ENCODE measurements at regions not wholly inside any gene's neighbourhood (a gene's known extent, or its start where the extent isn't known, plus 50 kb on each side); places are given as distances from the start of the nearest gene placed in this dataset.
A peak's percentile ranks its signal among the peaks of the same experiment; 100 is the strongest.
"Not testable (repeated sequence)": the region's sequence is repeated elsewhere in the genome, so short reads cannot be mapped to it uniquely, and the experiment has no call there.

DNA sequence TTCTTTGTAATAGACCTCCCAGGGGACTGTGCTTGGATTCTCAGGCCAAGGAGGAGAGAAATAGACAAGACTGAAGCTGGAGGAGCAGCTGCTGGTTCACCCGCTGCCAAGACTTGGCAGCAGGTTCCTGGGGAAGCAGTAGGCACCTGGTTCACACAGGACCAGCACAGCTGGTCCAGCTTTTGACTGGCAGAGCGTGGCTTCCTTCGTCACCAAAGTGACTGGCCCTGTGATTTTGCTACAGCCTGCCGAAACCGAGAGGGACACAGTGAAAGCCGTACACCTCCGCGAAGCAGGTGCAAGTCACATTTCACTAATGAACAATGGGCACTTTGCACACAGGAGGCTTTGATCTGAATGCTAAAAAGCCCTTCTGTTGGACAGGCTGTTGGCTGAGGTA, 199.0 kb downstream of the RNF144B start:
- DNase-seq (ENCODE audit: low read depth in 4 of 4, low spot score in 3 of 4), result no peak

DNA sequence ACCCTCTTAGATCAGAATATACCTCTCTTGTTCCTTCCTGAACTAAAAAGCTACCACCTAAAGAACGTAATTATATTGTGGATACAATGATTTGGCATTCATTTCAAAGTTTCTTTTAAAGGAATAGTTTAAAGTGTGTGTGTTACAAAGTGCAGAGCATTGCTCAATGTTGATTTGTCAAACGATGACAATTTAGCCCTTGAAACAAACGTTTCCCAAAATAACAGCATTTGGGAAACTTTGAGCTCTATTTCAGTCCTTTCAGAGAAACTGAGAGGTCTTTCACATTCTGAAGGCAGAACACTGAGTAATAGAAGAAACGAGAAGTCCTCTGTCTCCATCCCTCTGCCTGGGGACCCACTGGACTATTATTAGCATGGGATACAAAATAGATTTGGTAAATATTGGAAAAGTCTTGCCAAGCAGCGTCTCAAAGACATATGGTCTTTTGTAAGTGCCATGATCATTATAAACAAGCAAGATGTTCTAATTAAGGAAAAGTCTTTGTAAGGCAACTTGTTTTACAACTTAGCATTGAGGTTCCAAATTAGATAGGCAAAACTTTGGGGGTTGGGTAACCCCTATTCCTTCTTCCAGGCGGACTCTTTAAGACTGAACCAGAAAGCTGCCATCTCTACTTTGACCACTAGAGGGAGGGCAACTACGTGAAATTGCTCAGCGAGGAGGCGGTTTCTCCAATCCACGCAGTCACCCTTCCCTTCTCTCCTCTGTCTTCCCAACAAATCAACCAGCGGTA, 208.8 kb downstream of the RNF144B start:
- DNase-seq (ENCODE audit: low read depth in 4 of 4, low spot score in 3 of 4), result peak in 3 of 4 donors; percentile 40 to 45 (median 42)

DNA sequence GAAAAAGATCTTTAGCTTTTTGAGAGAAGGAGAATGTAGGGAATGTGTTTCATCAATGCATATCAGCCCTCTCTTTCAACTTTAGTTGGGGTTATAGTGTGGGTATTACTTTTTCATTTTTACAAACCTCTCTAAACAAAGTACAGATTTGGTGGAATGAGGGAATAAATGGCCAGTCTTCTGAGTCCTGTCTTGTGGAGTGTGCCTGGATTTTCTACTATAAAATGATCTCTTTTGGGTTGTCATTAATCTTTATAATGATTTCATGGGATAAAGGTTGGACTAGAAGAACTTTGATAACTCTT, 209.3 kb downstream of the RNF144B start:
- no peak for DNase-seq (ENCODE audit: low read depth in 4 of 4, low spot score in 3 of 4)

DNA sequence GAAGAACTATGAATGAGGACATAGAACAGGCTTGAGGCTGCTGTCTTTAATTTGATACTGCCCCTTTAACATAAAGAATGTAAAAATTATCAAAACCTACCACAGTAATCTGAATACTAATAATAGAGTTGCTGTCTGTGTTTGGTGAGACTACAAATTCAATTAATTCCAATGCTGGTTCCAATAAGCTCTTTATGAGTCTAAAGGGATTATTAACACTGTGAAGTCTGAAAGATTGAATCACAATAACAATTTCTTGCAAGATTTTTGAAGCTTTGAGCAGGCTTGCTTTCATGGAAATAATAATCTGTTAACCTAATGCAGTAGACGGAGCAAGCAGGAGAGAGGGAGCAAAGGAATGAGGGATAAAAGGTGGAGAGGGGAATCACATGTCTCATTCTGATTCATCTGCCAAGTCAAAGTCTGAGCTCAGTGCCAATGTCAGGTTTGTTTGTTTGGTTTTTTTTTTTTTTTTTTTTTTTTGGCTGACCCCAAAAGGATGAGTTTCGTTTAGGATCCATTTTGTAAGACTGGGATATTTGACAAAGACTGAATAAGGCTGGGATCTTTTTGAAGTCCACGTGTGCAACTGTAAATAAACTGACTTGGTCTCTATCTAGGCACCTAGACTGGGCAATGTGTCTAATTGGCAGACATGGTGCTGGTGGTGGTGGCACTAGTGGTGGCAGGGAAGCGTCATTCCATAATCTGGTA, 211.6 kb downstream of the RNF144B start:
- no peak for DNase-seq (ENCODE audit: low read depth in 4 of 4, low spot score in 3 of 4)

DNA sequence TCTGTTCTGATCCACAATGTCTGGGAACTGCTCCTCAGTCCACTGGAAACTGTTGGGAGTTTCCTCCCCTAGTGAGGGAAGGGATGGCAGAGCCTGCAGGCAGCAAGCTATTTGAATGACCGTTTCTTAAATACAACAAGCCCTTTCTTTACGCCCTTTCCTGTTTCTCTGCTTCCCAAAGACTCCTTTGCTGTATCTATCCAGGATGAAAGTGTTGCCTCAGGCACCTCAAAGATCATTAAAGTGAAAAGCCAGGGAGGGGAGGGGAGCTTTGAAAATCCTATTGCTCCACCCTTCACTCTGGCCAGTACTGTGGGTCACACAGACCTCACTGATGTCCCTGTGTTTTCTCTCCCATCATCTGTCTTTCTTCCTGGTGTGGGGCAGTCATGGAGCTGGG, 213.1 kb downstream of the RNF144B start:
- no peak for DNase-seq (ENCODE audit: low read depth in 4 of 4, low spot score in 3 of 4)

DNA sequence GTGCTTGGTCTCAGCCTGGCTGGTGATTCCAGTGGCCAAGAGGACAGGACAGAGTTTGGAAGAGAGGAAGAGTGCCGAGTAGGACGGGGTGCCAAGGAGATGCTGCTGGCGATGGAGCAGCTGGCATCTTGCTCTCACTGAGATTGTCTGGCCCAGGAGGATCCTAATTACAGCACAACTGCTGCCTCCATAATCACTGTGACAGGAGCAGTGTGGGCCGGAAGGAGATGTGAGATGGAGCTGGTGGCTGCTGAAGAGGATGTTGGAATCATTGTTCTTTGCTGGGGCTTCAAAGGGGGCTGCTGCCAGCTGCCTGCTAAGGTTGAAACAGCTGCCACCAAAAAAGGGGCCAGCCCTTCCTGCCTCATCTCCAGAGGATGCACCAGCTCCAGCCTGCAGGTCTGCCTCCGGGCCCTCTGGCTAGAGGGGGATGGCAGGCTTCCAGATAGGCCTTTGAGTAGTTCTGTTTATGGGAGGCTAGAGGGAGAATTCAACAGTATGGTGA, 214.4 kb downstream of the RNF144B start:
- no peak for DNase-seq (ENCODE audit: low read depth in 4 of 4, low spot score in 3 of 4)

DNA sequence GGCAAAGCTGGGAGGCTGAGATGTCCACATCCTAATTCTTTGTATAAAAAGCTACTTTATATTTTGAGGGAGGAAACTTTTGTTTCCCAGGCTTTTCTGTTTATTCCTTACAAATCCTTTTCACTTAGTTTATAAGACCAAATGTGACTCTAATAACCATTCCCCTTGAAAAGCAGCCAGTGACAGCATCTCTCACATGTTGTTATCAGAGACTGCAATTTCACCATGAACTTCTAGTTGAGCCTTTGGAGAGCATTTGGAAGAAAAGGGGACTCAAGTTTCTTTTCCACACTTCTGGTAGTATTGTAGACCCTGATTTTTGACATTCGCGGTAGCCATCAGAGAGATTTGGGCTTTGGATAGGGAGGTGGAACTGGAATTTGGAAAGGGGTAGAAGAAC, 215.8 kb downstream of the RNF144B start:
- no peak for DNase-seq (ENCODE audit: low read depth in 4 of 4, low spot score in 3 of 4)

DNA sequence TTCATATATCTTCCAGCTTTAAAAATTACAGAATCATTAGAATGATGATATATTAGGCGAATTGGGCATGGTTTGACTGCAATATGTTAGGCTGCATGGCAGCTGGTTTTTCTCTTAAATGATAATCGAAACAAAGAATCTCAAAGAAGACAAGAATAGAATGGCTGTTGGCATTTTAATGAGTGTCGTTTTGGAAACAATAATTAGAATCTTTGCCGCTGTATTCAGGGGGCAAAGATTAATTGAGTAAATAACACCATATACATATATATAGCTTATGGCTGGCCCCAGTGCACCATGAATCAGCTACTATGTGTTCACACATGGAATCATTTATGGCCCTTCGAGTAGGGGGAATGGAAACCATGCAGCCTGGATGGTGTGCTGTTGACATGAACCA, 216.2 kb downstream of the RNF144B start:
- no peak for DNase-seq (ENCODE audit: low read depth in 4 of 4, low spot score in 3 of 4)

DNA sequence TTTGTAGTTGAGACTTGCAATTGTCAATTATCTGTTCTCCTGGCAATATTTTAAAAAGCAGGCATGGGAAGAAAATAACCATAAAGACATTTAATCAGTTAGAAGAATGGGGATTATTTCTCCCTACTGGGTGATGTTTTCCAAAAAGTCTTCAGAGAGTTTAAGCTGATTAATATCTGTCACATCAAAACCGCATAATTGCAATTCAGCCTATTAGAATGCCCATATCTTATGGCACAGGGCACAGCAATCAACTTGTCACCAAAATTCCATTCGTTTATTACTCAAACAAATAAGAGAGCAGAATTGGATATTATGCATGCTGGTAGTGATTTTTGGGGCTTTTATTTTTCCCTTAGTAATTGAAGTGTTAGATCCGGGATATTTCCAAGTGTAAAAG, 218.7 kb downstream of the RNF144B start:
- no peak for DNase-seq (ENCODE audit: low read depth in 4 of 4, low spot score in 3 of 4)

DNA sequence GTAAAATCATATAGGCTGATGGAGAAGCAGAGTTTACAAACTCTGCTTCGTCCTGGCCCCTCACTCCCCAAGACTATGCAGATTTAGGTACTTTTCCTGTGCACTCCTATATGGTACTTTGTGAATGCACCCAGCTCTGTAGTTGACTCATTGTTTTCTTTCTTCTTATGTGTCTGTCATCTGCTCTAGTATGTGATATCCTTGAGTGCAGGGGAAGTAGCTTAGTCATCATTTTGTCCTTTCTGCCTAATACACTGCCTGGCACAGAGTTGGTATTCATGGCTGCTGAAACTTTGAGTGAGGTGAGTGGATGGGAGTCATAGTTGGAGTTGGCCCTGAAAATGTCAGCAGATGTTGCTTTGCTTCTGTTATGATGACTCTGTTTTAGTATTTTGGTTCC, 222.6 kb downstream of the RNF144B start:
- no peak for DNase-seq (ENCODE audit: low read depth in 4 of 4, low spot score in 3 of 4)

DNA sequence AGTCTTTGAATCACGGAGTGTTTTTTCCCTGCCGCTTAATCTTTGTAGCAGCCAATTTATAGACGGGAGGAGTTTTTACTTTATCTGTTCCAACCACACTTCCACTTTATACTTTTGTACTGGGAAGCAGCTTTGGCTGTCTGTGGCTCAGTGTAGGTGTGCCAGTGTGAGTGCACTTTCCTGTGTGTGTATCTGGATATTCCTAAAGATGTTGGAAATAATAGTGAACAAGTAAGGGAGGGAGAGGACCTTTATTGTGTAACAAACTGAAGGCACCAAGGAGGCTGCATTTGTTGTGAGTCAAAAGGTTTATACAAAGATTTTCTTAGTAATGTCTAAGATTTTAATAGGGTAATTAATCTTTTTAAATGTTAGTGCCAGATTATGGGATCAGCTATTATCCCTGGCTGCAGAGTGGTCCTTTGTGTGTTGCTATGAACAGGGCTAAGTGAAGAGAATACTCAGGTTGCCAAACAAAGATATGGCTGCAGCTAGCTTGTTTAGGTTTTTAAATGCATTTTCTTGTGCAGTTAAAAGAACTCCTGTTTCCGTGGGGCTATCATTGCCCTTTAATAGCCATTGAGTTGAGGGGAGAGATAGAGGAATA, 226.3 kb downstream of the RNF144B start:
- no peak for DNase-seq (ENCODE audit: low read depth in 4 of 4, low spot score in 3 of 4)

DNA sequence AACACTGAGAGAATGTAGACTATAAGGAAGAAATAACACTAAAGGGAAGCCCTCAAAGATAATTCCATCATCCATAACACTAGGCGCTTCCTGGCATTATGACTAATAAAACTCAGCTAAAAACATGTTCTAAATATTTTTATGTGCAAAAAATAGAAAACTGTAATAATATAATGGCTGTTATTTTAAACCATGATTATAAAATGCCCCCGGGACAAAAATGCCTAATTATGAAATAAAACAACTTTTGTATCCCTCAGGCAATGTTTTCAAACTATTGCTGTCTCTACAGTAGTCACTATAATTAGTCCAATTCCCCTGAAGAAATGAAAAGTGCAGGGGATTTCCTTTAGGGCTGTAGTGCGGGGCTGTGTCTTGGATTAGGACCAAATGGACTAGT, 242.4 kb downstream of the RNF144B start:
- no peak for DNase-seq (ENCODE audit: low read depth in 4 of 4, low spot score in 3 of 4)

DNA sequence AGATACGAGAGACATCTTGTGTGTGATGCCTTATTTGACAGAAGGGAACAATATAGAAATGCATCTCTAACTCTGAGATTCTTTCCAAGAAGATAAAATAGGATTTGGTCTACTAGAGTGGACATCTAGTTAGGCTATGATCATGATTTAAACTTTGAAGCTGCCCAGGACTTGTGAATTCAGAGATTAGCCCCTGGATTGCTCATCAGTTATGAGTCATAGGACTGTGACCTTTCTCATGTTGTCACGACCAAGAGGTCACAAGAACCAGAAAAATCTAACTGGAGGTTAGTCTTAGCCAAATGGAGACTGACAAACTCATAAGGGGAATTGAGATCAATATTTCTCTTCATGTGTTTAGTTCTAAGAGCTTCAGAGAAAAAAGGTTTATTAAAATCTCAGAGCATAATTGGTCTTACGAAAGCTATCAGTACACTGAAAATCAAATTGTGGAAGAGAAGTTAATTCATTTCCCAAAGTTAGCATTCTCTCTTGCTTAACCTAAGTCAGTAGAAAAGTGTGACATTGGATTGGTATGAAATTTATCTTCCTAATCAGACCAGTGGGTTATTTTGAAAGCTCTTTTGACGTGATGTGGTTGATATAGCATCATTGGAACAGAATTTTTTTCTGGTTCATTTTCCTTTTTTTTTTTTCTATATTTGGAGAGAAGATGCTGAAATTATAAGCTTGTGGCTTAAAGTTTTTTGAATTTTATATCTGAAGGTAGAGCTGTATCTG, 245.7 kb downstream of the RNF144B start:
- DNase-seq (ENCODE audit: low read depth in 4 of 4, low spot score in 3 of 4), result no peak

DNA sequence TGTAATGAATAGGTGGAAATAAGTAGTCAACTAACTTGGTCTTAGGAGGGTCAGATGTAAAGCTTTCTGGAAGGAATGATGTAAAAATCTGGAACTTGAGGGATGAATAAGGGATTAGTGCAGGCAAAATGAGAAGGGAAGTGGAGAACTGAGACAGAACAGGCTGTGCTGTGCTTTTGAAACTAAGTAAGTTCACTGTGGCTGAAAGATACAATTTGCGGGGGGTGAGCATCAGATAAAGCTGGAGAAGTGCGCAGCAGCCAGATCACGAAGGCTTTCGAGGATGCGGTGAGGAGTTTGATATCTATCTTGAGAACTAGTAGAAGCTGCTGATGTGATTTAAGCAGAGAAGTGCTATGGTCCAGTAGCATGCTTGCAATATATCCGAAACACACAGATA, 247.8 kb downstream of the RNF144B start:
- DNase-seq (ENCODE audit: low read depth in 4 of 4, low spot score in 3 of 4), result no peak

DNA sequence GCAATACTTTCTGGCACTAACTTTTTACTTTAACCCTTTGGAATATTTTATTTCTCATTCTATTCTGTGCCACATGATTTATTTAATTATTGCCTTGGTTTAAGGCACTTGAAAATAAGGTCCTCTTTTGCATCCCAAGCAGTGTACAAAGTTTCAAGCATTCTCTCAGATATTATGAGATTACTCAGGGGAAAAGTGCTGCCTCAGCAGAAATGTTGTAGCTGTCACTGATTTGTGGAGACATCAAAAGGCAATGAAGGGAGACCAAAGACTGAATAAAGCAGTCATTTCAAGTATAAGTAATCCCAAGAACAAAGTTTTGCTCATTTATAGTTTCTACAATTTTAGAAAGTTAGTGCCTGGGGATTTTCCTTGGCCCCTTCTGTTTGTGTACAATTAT, 253.0 kb downstream of the RNF144B start:
- DNase-seq (ENCODE audit: low read depth in 4 of 4, low spot score in 3 of 4), result no peak

DNA sequence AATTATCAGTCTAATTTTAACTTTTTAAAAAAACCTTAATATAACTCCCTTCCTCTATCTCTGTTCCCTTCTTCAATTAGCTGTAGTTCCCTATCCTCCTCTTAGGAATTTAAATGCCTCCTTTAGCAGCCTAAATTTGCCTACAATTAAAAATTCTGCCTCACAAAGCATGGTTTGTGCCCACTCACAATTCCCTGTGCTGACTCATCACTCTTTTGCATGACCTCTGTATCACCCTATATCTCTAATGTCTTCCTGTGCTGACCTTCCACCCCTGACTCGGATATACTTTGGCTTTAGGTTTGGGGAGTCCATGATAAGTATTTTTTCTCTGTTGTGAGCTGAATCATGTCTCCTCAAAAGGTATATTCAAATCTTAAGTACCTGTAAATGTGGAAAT, 253.6 kb downstream of the RNF144B start:
- no peak for DNase-seq (ENCODE audit: low read depth in 4 of 4, low spot score in 3 of 4)

DNA sequence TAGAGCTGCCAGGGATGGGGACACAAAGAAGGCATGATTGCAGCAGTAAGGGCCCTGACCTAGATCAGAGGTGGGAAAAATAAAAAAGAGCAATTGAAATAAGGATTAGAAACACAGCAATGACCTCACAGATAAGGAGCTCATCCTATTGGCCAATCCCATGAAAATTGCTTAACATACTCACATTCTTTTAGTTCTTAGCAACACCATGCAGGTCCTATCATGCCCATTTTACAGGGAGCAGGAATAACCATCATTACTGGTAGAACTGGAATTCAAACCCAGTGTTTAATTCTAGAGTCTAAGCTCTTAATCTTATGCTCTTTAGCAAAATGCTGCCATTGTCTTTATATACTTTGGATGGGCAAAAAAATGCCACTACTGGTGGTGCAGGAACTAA, 267.7 kb downstream of the RNF144B start:
- DNase-seq (ENCODE audit: low read depth in 4 of 4, low spot score in 3 of 4), result no peak

DNA sequence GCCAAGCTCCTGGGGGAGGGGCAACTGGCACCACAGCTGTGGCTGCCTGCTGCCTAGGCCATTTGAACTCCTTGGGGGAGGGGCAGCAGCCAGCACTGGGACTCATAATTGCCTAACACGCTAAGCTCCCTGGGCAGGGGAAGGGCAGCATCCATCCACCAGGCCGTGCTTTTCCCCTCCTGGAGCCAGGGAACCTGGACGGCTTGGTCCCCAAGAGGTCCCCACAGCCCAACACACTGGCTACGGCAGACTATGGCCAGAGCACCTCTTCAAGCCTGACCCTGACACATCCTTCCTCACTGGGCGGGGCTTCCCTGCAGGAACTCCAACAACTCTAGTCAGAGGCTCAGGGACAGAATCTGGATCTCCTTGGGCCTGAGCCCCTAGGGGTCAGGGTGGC, 269.4 kb downstream of the RNF144B start:
- no peak for DNase-seq (ENCODE audit: low read depth in 4 of 4, low spot score in 3 of 4)

DNA sequence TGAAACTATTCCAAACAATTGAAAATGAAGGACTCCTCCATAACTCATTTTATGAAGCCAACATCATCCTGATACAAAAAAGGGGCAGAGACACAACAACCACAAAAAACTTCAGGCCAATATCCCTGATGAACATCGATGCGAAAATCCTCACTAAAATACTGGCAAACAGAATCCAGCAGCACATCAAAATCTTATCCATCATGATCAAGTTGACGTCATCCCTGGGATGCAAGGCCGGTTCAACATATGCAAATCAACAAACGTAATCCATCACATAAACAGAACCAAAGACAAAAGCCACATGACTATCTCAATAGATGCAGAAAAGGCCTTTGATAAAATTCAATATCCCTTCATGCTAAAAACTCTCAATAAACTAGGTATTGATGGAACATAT, 272.8 kb downstream of the RNF144B start:
- DNase-seq (ENCODE audit: low read depth in 4 of 4, low spot score in 3 of 4), result not testable (repeated sequence)

DNA sequence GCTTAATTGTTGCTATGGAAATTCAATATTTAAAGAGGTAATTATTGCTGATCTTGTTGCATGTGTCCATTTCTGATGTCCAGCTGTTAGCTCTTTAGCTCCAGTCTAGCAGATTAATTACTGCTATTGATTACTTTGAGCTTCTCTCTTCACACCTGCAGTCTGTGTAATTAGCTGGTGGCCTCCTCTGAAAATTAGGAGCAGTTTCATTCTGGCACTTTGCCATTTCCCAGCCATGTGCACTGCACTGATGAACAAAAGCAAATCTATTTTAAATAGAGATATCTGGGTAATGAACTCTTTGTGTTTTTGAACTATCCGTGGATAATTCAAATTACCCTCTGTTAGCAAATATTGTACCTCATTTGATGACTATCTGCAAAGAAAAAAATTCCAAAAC, 275.9 kb downstream of the RNF144B start:
- no peak for DNase-seq (ENCODE audit: low read depth in 4 of 4, low spot score in 3 of 4)

DNA sequence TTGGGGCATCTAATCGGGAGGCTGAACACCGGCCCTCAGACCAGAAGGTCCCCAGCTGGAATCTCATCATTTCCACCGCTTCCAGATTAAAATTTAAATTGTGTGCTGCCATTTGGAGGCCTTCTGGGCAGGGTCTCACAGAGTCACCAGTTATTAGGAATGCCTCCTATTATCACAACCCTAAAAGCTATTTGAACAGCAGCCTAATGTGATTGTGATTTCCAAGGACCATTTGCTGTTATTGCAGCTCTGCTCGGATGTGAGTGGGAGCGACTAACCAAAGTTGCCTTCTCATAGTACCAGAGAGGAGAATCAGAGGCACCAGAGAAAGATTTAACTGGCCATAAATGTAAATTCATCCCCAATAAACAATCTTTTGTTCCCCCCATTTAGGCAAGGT, 277.3 kb downstream of the RNF144B start:
- DNase-seq (ENCODE audit: low read depth in 4 of 4, low spot score in 3 of 4), result no peak
